HG03135 (cell line): ENCODE measurements at regions not wholly inside any gene's neighbourhood (a gene's known extent, or its start where the extent isn't known, plus 50 kb on each side); places are given as distances from the start of the nearest gene placed in this dataset.
"Not testable (repeated sequence)": the region's sequence is repeated elsewhere in the genome, so short reads cannot be mapped to it uniquely, and the experiment has no call there.

ENCODE experiments used
- ATAC-seq: cut with Tn5 transposase; IDR thresholded peaks from one replicate; pipeline ENCODE4 v1.9.1; 2021; ENCODE audit warnings: mild to moderate bottlenecking, moderate library complexity; ENCODE audit not compliant: unreplicated experiment

DNA sequence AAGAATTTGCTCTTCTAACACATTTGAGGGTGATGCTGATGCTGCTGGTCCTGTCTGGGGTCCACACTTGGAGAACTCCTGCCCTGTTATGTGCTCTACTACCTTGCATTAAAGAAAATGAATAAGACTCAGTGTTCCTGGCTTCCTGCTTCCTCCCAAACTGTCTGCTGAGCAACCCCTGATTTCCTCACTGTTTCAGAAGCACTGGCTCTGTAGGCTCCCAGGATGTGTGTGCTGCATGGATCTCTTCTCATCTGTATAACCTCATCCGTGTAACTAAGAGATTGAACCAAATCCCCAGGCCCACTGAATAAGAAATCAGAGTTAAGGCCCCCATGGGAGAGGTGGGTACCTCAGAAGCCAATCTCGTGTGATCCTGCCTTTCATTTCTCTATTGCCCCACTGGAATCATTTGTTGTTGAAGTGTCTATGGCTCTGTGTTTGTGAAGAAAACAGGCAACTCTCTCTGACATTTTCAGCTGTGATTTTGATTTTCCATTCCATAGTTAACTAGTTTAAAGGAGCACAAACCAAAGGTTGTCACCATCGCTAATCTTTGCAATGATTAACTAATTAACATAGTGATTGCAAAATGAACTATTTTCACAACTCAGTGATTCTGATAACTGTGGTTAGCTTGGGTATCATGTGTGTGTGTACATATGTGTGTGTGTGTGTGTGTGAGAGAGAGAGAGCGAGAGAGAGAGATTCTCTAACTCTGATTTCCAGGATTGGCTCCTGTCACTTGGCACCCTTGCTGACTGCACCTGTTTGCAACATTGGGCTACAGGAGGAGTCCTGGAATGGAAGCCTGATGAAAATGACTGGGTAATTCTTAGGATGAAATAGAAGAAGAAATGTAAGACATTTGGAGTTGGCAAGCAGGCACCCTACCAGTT, 196.2 kb downstream of the SLC38A4 start:
- no peak for ATAC-seq

DNA sequence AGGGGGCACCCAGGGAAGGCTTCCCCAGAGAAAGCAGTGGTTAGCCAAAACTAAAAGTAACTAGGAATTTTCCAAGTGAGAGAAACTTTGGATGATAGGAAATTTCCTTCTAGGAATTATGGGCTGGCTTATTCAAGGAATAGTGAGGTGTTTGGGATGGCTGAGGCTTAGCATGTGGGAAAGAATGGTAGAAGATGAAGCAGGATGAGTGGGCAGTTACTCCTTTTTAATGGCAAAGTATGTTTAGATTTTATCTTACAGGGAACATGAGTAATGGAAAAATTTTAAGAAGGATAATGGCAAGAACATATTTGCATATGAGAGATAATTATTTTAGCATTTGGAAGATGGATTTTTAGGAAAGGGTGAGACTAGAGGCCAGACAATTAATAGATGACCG, 197.6 kb downstream of the SLC38A4 start:
- no peak for ATAC-seq

DNA sequence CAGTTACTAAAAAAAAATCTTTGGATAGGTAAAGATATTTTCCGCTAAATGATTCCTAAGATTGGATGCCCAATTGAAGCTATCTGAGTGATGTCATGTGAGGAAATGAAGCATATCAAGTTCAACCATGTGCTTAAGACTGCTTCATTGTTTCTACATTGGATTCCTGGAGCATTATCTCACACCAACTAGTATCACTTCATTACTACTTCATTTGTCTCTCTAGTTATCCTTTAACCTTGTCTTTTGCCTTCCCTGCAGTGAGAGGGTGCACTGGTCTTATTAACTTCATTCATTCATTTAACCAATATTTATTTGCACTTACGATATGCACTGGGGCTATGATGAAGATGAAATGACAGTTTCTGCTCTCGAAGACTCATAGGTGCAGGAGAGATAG, 198.1 kb downstream of the SLC38A4 start:
- ATAC-seq: no peak

DNA sequence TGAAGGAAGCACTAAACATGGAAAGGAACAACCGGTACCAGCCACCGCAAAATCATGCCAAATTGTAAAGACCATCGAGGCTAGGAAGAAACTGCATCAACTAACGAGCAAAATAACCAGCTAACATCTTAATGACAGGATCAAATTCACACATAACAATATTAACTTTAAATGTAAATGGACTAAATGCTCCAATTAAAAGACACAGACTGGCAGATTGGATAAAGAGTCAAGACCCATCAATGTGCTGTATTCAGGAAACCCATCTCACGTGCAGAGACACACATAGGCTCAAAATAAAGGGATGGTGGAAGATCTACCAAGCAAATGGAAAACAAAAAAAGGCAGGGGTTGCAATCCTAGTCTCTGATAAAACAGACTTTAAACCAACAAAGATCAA, 206.3 kb downstream of the SLC38A4 start:
- not testable (repeated sequence) for ATAC-seq

DNA sequence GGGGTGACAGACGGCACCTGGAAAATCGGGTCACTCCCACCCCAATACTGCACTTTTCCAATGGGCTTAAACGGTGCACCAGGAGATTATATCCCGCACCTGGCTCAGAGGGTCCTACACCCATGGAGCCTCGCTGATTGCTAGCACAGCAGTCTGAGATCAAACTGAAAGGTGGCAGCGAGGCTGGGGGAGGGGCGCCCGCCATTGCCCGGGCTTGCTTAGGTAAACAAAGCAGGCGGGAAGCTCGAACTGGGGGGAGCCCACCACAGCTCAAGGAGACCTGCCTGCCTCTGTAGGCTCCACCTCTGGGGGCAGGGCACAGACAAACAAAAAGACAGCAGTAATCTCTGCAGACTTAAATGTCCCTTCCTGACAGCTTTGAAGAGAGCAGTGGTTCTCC, 208.1 kb downstream of the SLC38A4 start:
- not testable (repeated sequence) for ATAC-seq

DNA sequence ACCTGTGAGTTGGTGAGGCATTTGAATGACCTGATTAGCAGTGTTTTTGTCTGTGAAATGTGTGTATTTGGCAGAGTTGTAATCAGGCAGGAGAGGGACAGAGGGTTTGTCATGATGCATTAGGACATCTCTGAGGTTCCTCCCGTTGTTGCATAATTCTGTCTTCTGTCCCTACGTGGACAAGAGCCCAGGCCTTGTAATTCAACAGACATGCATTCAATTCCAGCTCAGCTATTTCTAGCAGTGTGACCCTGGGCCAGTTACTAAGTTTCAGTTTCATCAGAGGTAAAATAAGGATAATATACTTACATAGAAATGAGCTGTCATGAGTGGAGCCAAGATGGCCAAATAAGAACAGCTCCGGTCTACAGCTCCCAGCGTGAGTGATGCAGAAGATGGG, 208.6 kb downstream of the SLC38A4 start:
- no peak for ATAC-seq

DNA sequence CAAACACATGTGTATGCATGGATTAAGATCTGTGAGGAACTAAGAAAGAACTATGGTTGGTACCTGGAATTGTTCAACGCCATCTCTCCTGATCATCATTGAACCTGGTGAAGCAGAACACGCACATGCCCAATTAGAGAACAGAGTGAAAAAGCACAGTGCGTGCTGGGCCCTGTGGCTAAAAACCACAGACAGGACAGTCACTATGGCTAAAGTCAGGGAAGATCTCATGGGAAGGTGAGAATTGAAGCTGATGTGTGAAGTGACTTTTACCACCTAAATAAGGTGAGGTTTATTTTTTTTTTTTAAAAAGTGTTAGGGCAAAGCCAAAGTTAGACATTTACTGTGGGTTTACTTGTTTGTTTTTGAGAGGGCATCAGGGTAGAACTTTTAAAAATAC, 215.0 kb downstream of the SLC38A4 start:
- ATAC-seq: no peak

DNA sequence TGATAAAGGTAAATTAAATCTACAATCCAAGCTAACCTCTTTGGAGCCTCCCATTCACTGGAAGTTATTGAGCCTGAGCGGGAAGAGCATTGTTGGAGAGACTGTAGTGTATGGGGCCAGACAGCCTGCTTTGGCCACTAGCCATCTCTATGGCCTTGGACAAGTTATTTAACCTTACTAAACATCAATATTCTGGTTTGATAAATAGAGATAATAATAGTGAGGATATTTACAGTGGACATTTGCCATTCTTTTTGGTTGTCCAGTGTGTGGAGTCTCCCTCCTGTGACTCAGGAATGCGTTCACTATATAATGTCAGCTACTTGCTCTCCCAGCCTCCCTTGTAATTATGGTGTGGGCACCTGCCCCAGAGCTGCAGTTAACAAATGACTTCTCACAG, 216.1 kb downstream of the SLC38A4 start:
- ATAC-seq: no peak

DNA sequence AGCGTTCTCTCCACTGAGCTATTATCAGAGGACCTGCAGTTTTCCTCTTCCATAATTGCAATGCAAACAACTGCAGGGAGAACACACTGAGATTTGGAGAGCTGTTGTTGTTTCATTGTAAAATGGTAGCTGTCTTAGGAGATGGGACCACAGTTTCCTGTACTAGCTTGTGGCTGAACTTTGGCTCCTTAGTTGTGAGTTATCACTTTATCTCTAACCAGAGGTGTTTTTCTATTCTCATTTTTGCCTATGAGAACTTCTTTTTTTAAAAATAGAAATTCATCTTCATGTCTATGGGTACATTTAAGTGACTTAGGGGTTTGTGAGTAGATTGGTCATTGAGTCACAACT, 216.5 kb downstream of the SLC38A4 start:
- no peak for ATAC-seq

DNA sequence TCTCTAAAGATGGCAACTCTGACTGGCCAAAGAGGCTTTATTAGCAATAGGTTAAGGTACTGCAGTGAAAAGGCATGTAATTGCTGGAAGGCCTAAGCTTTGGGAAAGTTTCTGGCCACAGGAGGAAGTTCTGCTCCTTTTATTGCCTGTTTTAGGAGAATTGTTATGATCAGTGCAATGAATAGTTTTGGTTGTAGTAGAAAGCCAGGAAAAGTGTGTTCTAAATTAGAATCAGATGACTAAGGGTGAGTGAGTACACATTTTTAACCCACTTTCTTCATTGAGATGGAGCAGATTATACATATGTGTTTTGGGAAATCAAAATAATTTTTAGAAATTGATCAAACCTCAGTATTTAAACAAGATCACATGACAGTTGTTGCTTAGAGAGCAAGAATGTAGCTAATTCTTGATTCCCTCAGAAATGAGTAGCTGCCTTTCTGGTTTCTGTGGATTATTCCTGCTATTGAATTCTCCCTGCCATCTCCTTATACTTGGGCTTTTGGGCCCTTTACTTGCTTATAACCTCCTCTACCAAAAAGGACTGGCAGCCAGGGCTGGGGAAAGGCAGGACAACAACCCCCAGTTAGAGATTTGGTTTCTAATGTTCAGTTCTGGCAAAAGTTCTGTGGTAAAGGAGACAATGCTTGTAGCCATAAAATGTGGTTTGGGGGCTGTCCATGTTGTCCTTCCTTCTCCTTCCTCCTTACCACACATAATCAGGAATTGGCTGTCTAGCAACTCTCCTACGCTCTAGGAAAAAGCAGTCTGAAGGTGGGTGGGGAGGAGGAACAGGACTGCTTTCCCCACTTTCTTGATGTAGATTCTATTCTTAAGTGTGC, 217.1 kb downstream of the SLC38A4 start:
- ATAC-seq: no peak

DNA sequence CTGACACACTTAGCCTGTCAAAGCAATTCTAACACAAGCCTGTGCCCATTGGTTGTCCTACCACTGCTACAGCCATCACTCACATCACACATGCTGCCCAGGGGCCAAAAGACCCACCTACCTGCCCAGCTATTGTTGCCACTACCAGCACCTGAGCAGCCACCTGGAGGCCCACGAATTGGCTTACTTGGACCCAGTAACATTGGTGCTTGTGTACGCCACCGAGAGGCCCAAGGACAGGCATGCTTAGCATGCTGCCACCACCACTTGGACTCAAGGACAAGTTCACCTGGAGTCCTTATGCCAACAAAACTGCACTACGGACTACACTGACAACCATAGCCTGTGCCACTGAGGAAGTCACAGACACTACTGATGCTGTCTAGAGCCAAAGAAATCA, 221.1 kb downstream of the SLC38A4 start:
- no peak for ATAC-seq

DNA sequence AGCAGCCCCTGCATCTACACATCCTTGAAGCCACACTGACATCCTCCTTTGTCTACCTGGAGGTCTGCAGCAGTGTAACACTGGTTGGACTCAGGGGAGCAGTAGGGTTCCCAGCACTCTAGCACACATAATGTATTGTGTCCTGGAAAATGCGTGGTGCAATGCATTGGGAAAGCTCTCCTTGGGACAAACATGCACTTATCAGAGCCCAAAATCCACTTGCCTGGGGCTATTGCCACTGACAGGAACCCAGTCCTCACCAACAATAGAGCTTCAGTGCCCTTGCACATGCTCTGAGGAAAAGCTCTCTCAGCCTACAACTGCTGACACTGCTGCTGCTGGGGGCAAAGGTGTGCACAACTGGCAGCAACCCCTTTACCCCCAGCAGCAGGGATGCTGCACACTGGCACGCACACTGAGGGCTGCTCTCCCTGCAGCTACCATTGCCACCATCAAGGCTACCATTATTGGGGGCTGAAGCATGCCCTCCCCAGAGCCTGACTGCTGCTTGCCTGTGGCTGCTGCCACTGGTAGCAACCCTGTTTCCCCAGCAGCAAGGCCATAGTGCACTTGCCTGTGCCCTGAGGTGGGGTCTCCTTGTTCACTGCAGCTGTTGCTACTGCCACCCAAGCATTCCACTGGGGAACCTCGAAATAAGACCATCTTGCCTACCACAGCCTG, 221.9 kb downstream of the SLC38A4 start:
- ATAC-seq: no peak

DNA sequence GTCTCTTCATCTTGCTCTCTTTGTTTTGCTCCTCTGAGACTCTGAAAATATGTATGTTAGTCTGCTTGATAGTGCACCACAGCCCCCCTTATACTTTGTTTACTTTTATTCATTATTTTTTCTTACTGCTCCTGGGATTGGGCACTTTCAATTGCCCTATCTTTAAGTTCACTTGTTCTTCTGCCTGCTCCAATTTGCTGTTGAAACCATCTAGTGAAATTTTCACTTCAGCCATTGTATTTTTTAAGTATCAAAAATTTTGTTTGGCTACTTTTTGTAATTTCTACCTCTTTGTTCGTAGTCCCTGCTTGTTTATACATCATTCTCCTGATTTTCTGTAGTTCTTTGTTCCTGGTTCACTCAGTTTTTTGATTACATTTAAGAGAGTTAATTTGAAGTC, 223.3 kb downstream of the SLC38A4 start:
- no peak for ATAC-seq

DNA sequence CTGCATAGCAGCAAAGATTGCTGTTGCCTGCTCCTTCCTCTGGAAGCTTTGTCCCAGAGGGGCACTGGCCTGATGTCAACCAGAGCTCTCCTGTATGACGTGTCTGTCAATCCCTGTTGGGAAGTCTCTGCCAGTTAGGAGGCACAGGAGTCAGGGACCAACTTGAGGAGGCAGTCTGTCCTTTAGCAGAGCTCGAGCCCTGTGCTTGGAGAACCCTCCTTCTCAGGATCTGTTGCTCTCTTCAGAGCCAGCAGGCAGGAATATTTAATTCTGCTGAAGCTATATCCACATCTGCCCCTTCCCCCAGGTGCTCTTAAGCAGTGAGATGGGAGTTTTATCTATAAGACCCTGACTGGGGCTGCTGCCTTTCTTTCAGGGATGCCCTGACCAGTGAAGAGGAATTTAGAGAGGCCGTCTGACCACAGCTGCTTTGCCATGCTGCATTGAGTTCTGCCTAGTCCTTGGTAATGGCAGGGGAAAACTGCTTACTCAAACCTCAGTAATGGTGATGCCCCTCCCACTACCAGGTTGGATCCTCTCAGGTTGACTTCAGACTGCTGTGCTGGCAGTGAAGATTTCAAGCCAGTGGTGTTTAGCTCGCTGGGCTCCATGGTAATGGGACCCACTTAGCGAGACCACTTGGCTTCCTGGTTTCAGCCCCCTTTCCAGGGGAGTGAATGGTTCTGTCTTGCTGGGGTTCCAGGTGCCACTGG, 218.6 kb upstream of the SLC38A2 start:
- no peak for ATAC-seq

DNA sequence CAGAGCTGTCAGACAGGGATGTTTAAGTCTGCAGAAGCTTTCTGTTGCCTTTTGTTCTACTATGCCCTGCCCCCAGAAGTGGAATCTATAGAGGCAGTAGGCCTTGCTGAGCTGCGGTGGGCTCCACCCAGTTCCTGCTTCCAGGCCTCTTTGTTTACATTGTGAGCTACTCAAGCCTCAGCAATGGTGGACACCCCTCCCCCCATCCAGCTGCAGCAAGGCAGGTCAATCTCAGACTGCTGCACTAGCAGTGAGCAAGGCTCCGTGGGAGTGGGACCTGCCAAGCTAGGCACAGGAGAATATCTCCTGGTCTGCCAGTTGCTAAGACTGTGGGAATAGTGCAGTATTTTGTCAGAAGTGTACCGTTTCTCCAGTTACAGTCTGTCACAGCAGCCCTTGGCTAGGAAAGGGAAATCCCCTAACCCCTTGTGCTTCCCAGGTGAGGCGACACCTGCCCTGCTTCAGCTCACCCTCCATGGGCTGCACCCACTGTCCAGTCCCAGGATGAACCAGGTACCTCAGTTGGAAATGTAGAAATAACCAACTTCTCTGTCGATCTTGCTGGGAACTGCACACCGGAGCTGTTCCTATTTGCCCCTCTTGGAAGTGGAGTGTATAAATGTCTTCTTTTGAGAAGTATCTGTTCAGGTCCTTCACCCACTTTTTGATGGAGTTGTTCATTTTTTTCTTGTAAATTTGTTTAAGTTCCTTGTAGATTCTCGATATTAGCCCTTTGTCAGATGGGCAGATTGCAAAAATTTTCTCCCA, 213.5 kb upstream of the SLC38A2 start:
- no peak for ATAC-seq

DNA sequence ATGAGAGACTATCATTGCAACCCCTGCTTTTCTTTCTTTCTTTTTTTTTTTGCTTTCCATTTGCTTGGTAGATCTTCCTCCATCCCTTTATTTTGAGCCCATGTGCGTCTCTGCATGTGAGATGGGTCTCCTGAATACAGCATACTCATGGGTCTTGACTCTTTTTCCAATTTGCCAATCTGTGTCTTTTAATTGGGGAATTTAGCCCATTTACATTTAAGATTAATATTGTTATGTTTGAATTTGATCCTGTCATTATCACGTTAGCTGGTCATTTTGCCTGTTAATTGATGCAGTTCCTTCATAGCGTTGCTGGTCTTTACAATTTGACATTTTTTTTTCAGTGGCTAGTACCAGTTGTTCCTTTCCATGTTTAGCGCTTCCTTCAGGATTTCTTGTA, 211.5 kb upstream of the SLC38A2 start:
- ATAC-seq: not testable (repeated sequence)

DNA sequence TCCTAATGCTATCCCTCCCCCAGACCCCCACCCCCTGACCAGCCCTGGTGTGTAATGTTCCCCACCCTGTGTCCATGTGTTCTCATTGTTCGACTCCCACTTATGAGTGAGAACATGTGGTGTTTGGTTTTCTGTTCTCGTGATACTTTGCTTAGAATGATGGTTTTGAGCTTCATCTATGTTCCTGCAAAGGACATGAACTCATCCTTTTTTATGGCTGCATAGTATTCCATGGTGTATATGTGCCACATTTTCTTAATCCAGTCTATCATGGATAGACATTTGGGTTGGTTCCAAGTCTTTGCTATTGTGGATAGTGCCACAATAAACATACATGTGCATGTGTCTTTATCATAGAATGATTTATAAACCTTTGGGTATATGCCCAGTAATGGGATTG, 209.4 kb upstream of the SLC38A2 start:
- ATAC-seq: not testable (repeated sequence)

DNA sequence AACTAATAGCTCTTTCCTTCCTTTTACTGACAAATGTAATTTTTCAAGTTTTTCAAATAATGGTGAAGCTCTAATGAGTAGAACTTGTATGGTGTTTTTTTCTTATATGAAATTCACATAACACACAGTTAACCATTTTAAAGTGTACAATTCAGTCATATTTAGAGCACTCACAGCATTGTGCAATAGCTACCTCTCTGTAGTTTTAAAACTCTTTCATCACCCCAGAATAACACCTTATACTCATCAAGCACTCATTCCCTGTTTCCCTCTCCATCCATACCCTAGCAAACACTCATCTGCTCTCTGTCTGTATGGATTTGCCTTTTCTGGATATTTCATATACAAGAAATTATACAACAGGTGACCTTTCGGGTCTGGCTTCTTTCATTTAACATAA, 207.9 kb upstream of the SLC38A2 start:
- no peak for ATAC-seq

DNA sequence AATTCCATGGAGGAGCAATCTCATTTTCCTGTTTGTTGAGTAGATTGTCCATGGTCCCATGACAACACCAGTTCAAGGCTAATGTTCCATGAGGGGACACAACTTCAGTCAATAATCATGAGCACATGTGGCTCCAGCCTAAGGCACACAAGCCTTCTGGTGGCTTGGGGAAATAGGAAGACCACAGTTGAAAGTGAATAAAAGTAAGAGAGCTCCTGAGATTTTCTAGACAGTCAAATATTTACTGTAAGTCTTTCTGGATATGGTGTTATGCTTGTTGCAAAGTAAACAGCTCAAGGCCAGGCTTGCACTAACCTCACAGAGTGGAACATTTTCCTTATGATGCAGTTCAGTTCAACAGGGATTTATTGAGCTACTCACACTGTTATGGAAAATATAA, 206.9 kb upstream of the SLC38A2 start:
- ATAC-seq: no peak
